IMR-90 (cell line): ENCODE measurements at regions not wholly inside any gene's neighbourhood (a gene's known extent, or its start where the extent isn't known, plus 50 kb on each side); places are given as distances from the start of the nearest gene placed in this dataset.

Experiments
- ATAC-seq: fragments of 200-7000 bp; cut with Tn5 transposase; 2 replicates; pipeline ENCODE4 v1.9.1; 2020; ENCODE audit warnings: low read depth, mild to moderate bottlenecking, moderate library complexity
- BruUV-seq: library from RNA; stranded (reverse); fragments of 400-500 nt; replicated peaks from 2 replicates; lab custom pipeline; 2021; lab: Mats Ljungman, UMichigan
- CTCF ChIA-PET: fragments of 300-600 bp; formaldehyde crosslinking; extraction: SDS; loops from one replicate; lab custom pipeline; 2021; ENCODE audit warnings: antibody characterized with exemption; lab: Yijun Ruan, JAX
- POLR2A ChIA-PET: fragments of 300-600 bp; sonication (Branson Sonifier 250); formaldehyde crosslinking; loops from one replicate; lab custom pipeline; 2022; ENCODE audit warnings: antibody characterized with exemption; ENCODE audit not compliant: unreplicated experiment; lab: Charles Lee
- DNase-seq: peaks from one replicate; pipeline ENCODE4 v3.0.0; 2013
- H2AFZ ChIP-seq: replicated peaks from 2 replicates; pipeline ENCODE3; 2013; ENCODE audit warnings: low read length, mild to moderate bottlenecking; ENCODE audit not compliant: poor library complexity
- H2AK5ac ChIP-seq: 2 replicates; pipeline ENCODE4 v1.6.1; 2013; ENCODE audit warnings: low read depth, low read length, inconsistent platforms
- H2AK9ac ChIP-seq: replicated peaks from 2 replicates; pipeline ENCODE3; 2013; ENCODE audit warnings: mild to moderate bottlenecking, low read depth, low read length, moderate library complexity; ENCODE audit not compliant: poor library complexity
- H2BK120ac ChIP-seq: 2 replicates; pipeline ENCODE4 v1.6.1; 2013; ENCODE audit warnings: low read depth, low read length, inconsistent platforms
- H2BK15ac ChIP-seq: 3 replicates; pipeline ENCODE4 v1.6.1; 2013; ENCODE audit warnings: low read depth, low read length, inconsistent platforms
- H2BK20ac ChIP-seq: 2 replicates; pipeline ENCODE4 v1.6.1; 2013; ENCODE audit warnings: low read depth, mild to moderate bottlenecking, inconsistent platforms, low read length, moderate library complexity
- H2BK5ac ChIP-seq: 2 replicates; pipeline ENCODE4 v1.6.1; 2013; ENCODE audit warnings: mild to moderate bottlenecking, low read depth, low read length, inconsistent platforms; ENCODE audit not compliant: poor library complexity, severe bottlenecking
- H3K14ac ChIP-seq: replicated peaks from 2 replicates; pipeline ENCODE4 v1.6.1; 2013; ENCODE audit warnings: low read depth, low read length, inconsistent platforms
- H3K18ac ChIP-seq: 2 replicates; pipeline ENCODE4 v1.6.1; 2013; ENCODE audit warnings: low read depth, low read length, control low read depth
- H3K23ac ChIP-seq: 2 replicates; pipeline ENCODE4 v1.6.1; 2013; ENCODE audit warnings: low read depth, low read length, inconsistent platforms
- H3K27ac ChIP-seq: 2 replicates; pipeline ENCODE4 v1.5.1; 2013; ENCODE audit warnings: mild to moderate bottlenecking, control low read depth, low read length; ENCODE audit not compliant: insufficient read depth
- H3K27me3 ChIP-seq: 2 replicates; pipeline ENCODE4 v1.6.1; 2013; ENCODE audit warnings: low read length; ENCODE audit not compliant: control insufficient read depth, insufficient read depth
- H3K36me3 ChIP-seq: 2 replicates; pipeline ENCODE4 v1.6.1; 2013; ENCODE audit warnings: low read length, mixed read lengths; ENCODE audit not compliant: control insufficient read depth, insufficient read depth
- H3K4ac ChIP-seq: 2 replicates; pipeline ENCODE4 v1.6.1; 2013; ENCODE audit warnings: low read depth, low read length, inconsistent platforms
- H3K4me1 ChIP-seq: 2 replicates; pipeline ENCODE4 v1.6.1; 2013; ENCODE audit warnings: low read length, mixed read lengths; ENCODE audit not compliant: control insufficient read depth, insufficient read depth
- H3K4me2 ChIP-seq: 2 replicates; pipeline ENCODE4 v1.6.1; 2013; ENCODE audit warnings: low read depth, mild to moderate bottlenecking, control low read depth, low read length, moderate library complexity
- H3K4me3 ChIP-seq: 2 replicates; pipeline ENCODE4 v1.5.1; 2013; ENCODE audit warnings: low read depth, mild to moderate bottlenecking, control low read depth, low read length, moderate library complexity; ENCODE audit not compliant: insufficient read depth
- H3K56ac ChIP-seq: 2 replicates; pipeline ENCODE4 v1.6.1; 2013; ENCODE audit warnings: low read length, inconsistent platforms; ENCODE audit not compliant: insufficient read depth; ENCODE audit errors: extremely low read depth
- H3K79me1 ChIP-seq, 2 experiments: 2 replicates each; pipeline ENCODE4 v1.6.1; 2013; ENCODE audit warnings: low read length in 2 of 2, inconsistent platforms in 1 of 2, low read depth in 1 of 2
- H3K9ac ChIP-seq: 2 replicates; pipeline ENCODE4 v1.6.1; 2013; ENCODE audit warnings: low read depth, low read length, control low read depth
- H3K9me1 ChIP-seq: 2 replicates; pipeline ENCODE4 v1.6.1; 2013; ENCODE audit warnings: low read length, inconsistent platforms; ENCODE audit not compliant: insufficient read depth
- H3K9me3 ChIP-seq: 2 replicates; pipeline ENCODE4 v1.6.1; 2013; ENCODE audit warnings: low read length; ENCODE audit not compliant: control insufficient read depth, insufficient read depth
- H4K20me1 ChIP-seq: 2 replicates; pipeline ENCODE4 v1.6.1; 2013; ENCODE audit warnings: low read length, inconsistent platforms; ENCODE audit not compliant: insufficient read depth
- H4K5ac ChIP-seq: 2 replicates; pipeline ENCODE4 v1.6.1; 2013; ENCODE audit warnings: mild to moderate bottlenecking, low read depth, low read length, control low read depth
- H4K8ac ChIP-seq, 2 experiments: 2 replicates each; pipeline ENCODE4 v1.6.1; 2013; ENCODE audit warnings: low read depth in 2 of 2, low read length in 2 of 2, control low read depth in 1 of 2, inconsistent platforms in 1 of 2
- H4K91ac ChIP-seq: 2 replicates; pipeline ENCODE4 v1.6.1; 2013; ENCODE audit warnings: low read depth, low read length, inconsistent platforms; ENCODE audit not compliant: insufficient read depth
- CEBPB ChIP-seq: IDR thresholded peaks from 2 replicates; pipeline ENCODE4 v1.6.1; 2012; ENCODE audit warnings: low read depth, low read length, improper control_type of control experiment
- CHD1 ChIP-seq: IDR thresholded peaks from 2 replicates; pipeline ENCODE4 v1.6.1; 2012; ENCODE audit warnings: low read depth, low read length, improper control_type of control experiment
- CTCF ChIP-seq: conservative IDR thresholded peaks from 2 replicates; pipeline ENCODE4 v1.5.1; 2012; ENCODE audit warnings: mild to moderate bottlenecking, low read depth, low read length, improper control_type of control experiment
- FOS ChIP-seq: fragments of 150-350 bp; IDR thresholded peaks from 2 replicates; pipeline ENCODE4 v1.6.1; 2016; ENCODE audit warnings: low read depth, low read length
- MAFK ChIP-seq: IDR thresholded peaks from 2 replicates; pipeline ENCODE4 v1.6.1; 2012; ENCODE audit warnings: low read depth, low read length, improper control_type of control experiment
- MAZ ChIP-seq: IDR thresholded peaks from 2 replicates; pipeline ENCODE4 v1.6.1; 2012; ENCODE audit warnings: low read depth, mild to moderate bottlenecking, low read length, improper control_type of control experiment, moderate library complexity, borderline replicate concordance
- MXI1 ChIP-seq: IDR thresholded peaks from 2 replicates; pipeline ENCODE4 v1.6.1; 2012; ENCODE audit warnings: low read depth, mild to moderate bottlenecking, low read length, moderate library complexity, borderline replicate concordance
- NFE2L2 ChIP-seq: fragments of 150-350 bp; IDR thresholded peaks from 2 replicates; pipeline ENCODE4 v1.6.1; 2016; ENCODE audit warnings: low read depth, mild to moderate bottlenecking, low read length
- POLR2A ChIP-seq: IDR thresholded peaks from 2 replicates; pipeline ENCODE4 v1.6.1; 2012; ENCODE audit warnings: mild to moderate bottlenecking, low read depth, low read length
- RAD21 ChIP-seq: IDR thresholded peaks from 2 replicates; pipeline ENCODE4 v1.6.1; 2012; ENCODE audit warnings: low read length, improper control_type of control experiment
- RCOR1 ChIP-seq: IDR thresholded peaks from 2 replicates; pipeline ENCODE4 v1.6.1; 2012; ENCODE audit warnings: mild to moderate bottlenecking, low read length, improper control_type of control experiment; ENCODE audit not compliant: insufficient replicate concordance
- RFX5 ChIP-seq: IDR thresholded peaks from 2 replicates; pipeline ENCODE4 v1.8.0; 2012; ENCODE audit warnings: low read depth, mild to moderate bottlenecking, low read length, moderate library complexity
- SMC3 ChIP-seq: fragments of 150-350 bp; IDR thresholded peaks from 2 replicates; pipeline ENCODE4 v1.6.1; 2016; ENCODE audit warnings: low read depth, mild to moderate bottlenecking, antibody characterized with exemption, low read length, moderate library complexity
- WGBS, 2 experiments: methylation state at CpG; one replicate each; pipeline versions ENCODE4 v1.1.5 to v1.1.7; 2013; ENCODE audit warnings: missing lambda C conversion rate in 2 of 2; ENCODE audit not compliant: insufficient read length in 1 of 2; ENCODE audit errors: extremely low coverage in 2 of 2; 5-methylcytosine and 5-hydroxymethylcytosine counted together
- dilution Hi-C: fragments of 300-500 bp; cut with HindIII; formaldehyde crosslinking; loops from one replicate; pipeline ENCODE4 v1.14.3; 2018; ENCODE audit warnings: low sequenced_read_pairs; ENCODE audit not compliant: unreplicated experiment
- in situ Hi-C: fragments of 300-500 bp; cut with MboI; formaldehyde crosslinking; loops from 3 replicates; pipeline ENCODE4 v1.14.3; 2019; ENCODE audit warnings: low sequenced_read_pairs, inconsistent platforms, mixed read lengths
- intact Hi-C: fragments of 100-400 bp; cut with micrococcal nuclease; formaldehyde crosslinking; loops from 2 replicates; pipeline ENCODE4 v1.10.0; 2022
- TF ChIP-seq, protein P1 (sequence below): fragments of 150-350 bp; IDR thresholded peaks from 2 replicates; pipeline ENCODE4 v1.6.1; 2017; ENCODE audit warnings: mild to moderate bottlenecking, antibody characterized with exemption, low read length, low read depth
- TF ChIP-seq, protein P2 (sequence below): fragments of 150-350 bp; IDR thresholded peaks from 2 replicates; pipeline ENCODE4 v1.6.1; 2016; ENCODE audit warnings: low read depth, mild to moderate bottlenecking, low read length, moderate library complexity, borderline replicate concordance

DNA sequence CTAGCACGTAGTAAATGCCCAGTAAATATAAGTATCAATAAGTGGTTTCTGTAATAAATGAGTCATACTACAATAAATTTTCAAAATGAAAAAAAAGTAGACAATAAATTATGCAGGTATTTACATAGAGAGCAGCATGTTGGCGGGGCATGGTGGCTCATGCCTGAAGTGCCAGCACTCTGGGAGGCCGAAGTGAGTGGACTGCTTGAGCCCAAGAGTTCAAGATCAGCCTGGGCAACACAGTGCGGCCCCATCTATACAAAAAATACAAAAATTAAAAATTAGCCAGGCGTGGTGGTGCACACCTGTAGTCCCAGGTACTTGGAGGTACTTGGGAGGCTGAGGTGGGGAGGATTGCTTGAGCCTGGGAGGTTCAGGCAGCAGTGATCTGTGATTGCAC is 509.3 kb upstream of the KLF6 start:
- ChIA-PET POLR2A (no interaction called here), CTCF (no interaction called here)
- Histone ChIP-seq H3K27ac (no peak overlapping the region), H2AFZ (no peak overlapping the region), H3K4me2 (no peak overlapping the region), H3K18ac (no peak overlapping the region), H3K9ac (no peak overlapping the region), H3K4me3 (no peak overlapping the region), H2BK20ac (no peak overlapping the region), H4K5ac (no peak overlapping the region), H2AK5ac (no peak overlapping the region), H3K56ac (no peak overlapping the region), H4K91ac (no peak overlapping the region), H3K9me3 (no peaks in the 10 kb centered on the region), H2AK9ac (no peak overlapping the region), H3K9me1 (peaks cover 2% of the 10 kb centered on the region), H2BK5ac (no peak overlapping the region), H3K23ac (no peak overlapping the region), H3K4me1 (no peaks in the 10 kb centered on the region), H3K14ac (no peak overlapping the region), H3K79me1 (no peaks in the 10 kb centered on the region), H3K4ac (no peak overlapping the region), H3K27me3 (no peaks in the 10 kb centered on the region), H2BK15ac (no peak overlapping the region), H4K20me1 (no peaks in the 10 kb centered on the region), H3K36me3 (no peaks in the 10 kb centered on the region), H4K8ac (no peak overlapping the region), H2BK120ac (no peak overlapping the region)
- no peak for TF ChIP-seq FOS
- no peak for TF ChIP-seq CTCF
- TF ChIP-seq POLR2A, result no peak
- no peak for TF ChIP-seq RAD21
- TF ChIP-seq, protein P1, sequence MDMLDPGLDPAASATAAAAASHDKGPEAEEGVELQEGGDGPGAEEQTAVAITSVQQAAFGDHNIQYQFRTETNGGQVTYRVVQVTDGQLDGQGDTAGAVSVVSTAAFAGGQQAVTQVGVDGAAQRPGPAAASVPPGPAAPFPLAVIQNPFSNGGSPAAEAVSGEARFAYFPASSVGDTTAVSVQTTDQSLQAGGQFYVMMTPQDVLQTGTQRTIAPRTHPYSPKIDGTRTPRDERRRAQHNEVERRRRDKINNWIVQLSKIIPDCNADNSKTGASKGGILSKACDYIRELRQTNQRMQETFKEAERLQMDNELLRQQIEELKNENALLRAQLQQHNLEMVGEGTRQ, result no peak
- TF ChIP-seq MAFK, result no peak
- no peak for TF ChIP-seq MXI1
- no peak for TF ChIP-seq CHD1
- TF ChIP-seq NFE2L2, result no peak
- TF ChIP-seq, protein P2, sequence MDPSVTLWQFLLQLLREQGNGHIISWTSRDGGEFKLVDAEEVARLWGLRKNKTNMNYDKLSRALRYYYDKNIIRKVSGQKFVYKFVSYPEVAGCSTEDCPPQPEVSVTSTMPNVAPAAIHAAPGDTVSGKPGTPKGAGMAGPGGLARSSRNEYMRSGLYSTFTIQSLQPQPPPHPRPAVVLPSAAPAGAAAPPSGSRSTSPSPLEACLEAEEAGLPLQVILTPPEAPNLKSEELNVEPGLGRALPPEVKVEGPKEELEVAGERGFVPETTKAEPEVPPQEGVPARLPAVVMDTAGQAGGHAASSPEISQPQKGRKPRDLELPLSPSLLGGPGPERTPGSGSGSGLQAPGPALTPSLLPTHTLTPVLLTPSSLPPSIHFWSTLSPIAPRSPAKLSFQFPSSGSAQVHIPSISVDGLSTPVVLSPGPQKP, result no peak
- TF ChIP-seq CEBPB, result no peak
- no peak for TF ChIP-seq MAZ
- no peak for TF ChIP-seq RFX5
- no peak for TF ChIP-seq SMC3
- no peak for TF ChIP-seq RCOR1
- ATAC-seq (no peak), DNase-seq (no peak)
- no TSS peak for BruUV-seq
- in situ Hi-C loops (no loop called here), dilution Hi-C loops (no loop called here), intact Hi-C loops (no loop called here)
- no CpG with 5 or more reads among the region's 5 CpGs for WGBS, 2 experiments
